ENCODE measurements at regions not wholly inside any gene's neighbourhood (a gene's known extent, or its start where the extent isn't known, plus 50 kb on each side); places are given as distances from the start of the nearest gene placed in this dataset.

GRCh38 chr16:6249863-6250262, 1082.8 kb upstream of the RBFOX1 start:
- no peak for ATAC-seq
- H3K9me3 ChIP-seq = no peaks in the 10 kb centered on the region
- H3K4me1 ChIP-seq = no peaks in the 10 kb centered on the region
- DNase-seq = no peak
- intact Hi-C loops (cut with DNase I) = no loop called here
- no peaks in the 10 kb centered on the region for H3K27me3 ChIP-seq
- H3K4me3 ChIP-seq = no peak overlapping the region
- H3K27ac ChIP-seq = no peak overlapping the region
- no peaks in the 10 kb centered on the region for H3K36me3 ChIP-seq
- FAIRE-seq = no peak
- no peak for TF ChIP-seq CTCF (IDR thresholded peaks at IDR 0.05)
- WGBS, 2 donors = 36 to 46% methylated on average over 4 of the region's 4 CpGs

- H3K36me3 ChIP-seq = no peaks in the 10 kb centered on the region
- no peak for FAIRE-seq
- H3K27ac ChIP-seq = no peak overlapping the region
- no peaks in the 10 kb centered on the region for H3K9me3 ChIP-seq
- intact Hi-C loops (cut with DNase I) = no loop called here
- DNase-seq = no peak
- TF ChIP-seq CTCF (IDR thresholded peaks at IDR 0.05) = no peak
- H3K4me1 ChIP-seq = no peaks in the 10 kb centered on the region
- no peak overlapping the region for H3K4me3 ChIP-seq
- 59 to 60% methylated on average over 4 of the region's 4 CpGs for WGBS, 2 donors
- no peak for ATAC-seq
- no peaks in the 10 kb centered on the region for H3K27me3 ChIP-seq
These were observed 1084.4 kb upstream of the RBFOX1 start for GRCh38 chr16:6248199-6248598.

- no peaks in the 10 kb centered on the region for H3K9me3 ChIP-seq
- FAIRE-seq (no peak), ATAC-seq (no peak), DNase-seq (no peak)
- no peak overlapping the region for H3K4me3 ChIP-seq
- no peaks in the 10 kb centered on the region for H3K27me3 ChIP-seq
- H3K36me3 ChIP-seq = no peaks in the 10 kb centered on the region
- TF ChIP-seq CTCF (IDR thresholded peaks at IDR 0.05) = no peak
- H3K4me1 ChIP-seq = no peaks in the 10 kb centered on the region
- intact Hi-C loops (cut with DNase I) = no loop called here
- WGBS, 2 donors = 64 to 78% methylated on average over 4 of the region's 4 CpGs
- H3K27ac ChIP-seq = no peak overlapping the region
These were observed 1084.9 kb upstream of the RBFOX1 start for GRCh38 chr16:6247775-6248174.

GRCh38 chr16:6247150-6247549, 1085.5 kb upstream of the RBFOX1 start:
- H3K4me3 ChIP-seq = no peak overlapping the region
- no peaks in the 10 kb centered on the region for H3K36me3 ChIP-seq
- ATAC-seq = no peak
- no peak overlapping the region for H3K27ac ChIP-seq
- no peaks in the 10 kb centered on the region for H3K9me3 ChIP-seq
- no peaks in the 10 kb centered on the region for H3K4me1 ChIP-seq
- intact Hi-C loops (cut with DNase I) = no loop called here
- WGBS, 2 donors = 29 to 34% methylated on average over 3 of the region's 3 CpGs
- no peak for FAIRE-seq
- TF ChIP-seq CTCF (IDR thresholded peaks at IDR 0.05) = no peak
- no peaks in the 10 kb centered on the region for H3K27me3 ChIP-seq
- no peak for DNase-seq

GRCh38 chr16:6246266-6246665, 1086.4 kb upstream of the RBFOX1 start:
- H3K4me1 ChIP-seq = no peaks in the 10 kb centered on the region
- no peak for DNase-seq
- intact Hi-C loops (cut with DNase I) = no loop called here
- H3K4me3 ChIP-seq = no peak overlapping the region
- ATAC-seq = no peak
- no peak for TF ChIP-seq CTCF (IDR thresholded peaks at IDR 0.05)
- no peak for FAIRE-seq
- no peaks in the 10 kb centered on the region for H3K27me3 ChIP-seq
- H3K27ac ChIP-seq = no peak overlapping the region
- no peaks in the 10 kb centered on the region for H3K9me3 ChIP-seq
- H3K36me3 ChIP-seq = no peaks in the 10 kb centered on the region
